ENCODE measurements at regions not wholly inside any gene's neighbourhood (a gene's known extent, or its start where the extent isn't known, plus 50 kb on each side); places are given as distances from the start of the nearest gene placed in this dataset.
"Not testable (repeated sequence)": the region's sequence is repeated elsewhere in the genome, so short reads cannot be mapped to it uniquely, and the experiment has no call there.

DNA sequence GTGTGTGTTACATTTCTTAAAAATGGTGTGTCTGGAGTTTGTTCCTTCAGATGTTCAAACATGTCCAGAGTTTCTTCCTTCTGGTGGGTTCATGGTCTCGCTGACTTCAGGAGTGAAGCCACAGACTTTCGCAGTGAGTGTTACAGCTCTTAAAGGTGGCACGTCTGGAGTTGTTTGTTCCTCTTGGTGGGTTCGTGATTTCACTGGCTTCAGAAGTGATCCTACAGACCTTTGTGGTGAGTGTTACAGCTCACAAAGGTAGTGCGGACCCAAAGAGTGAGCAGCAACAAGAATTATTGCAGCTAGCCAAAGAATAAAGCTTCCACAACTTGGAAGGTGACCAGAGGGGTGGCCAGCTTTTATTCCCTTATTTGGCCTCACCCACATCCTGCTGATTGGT is 183.7 kb downstream of the COPRS start:
- not testable (repeated sequence) for DNase-seq

DNA sequence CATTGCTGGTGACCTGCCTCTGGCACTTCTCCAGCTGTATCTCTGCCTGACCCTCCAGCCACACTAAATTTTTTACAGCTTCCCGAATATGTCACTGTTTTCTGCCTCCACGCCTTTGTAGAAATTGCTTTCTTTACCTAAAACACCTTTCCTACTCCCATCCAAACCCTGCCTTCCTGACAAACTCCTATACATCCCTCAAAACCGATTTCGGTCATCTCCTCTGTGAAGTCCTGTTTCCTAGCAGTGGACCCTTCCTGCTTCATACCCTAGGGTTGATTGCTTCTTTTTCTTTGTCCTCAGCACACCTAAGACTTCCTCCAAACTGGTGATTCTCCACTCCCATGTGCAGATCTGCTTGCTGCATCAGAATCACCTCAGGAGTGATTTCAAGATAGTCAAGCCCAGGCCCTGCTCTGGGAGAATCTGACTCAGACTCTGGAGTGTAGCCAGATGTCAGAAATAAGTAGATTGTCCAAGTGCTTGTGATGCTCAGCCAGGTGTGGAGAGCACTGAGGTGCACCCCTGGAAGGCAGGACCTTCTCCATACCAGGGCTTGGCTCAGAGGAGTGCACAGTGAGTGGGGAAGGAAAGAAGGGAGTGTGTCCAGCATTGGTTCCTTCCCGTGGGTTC is 184.2 kb downstream of the COPRS start:
- DNase-seq, result peak; percentile 76

DNA sequence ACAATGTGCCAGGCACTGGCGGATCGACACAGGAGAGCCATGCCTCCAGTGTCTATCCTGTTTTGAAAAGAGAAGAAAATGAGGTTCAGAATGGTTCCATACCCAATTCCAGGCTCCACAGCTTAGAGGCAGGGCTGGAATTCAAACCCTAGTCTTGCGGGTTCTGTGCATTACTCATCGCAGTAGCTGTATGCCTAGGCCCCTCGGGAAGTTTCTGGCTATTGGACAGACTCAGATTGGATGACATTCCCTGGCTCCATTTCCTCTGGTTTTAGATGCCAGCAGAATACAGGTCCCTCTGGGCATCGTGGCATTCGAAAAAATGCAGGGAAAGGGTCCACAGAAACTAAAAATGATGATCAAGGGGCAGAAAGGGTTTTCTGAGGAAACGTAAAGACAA is 184.7 kb downstream of the COPRS start:
- DNase-seq, result peak; percentile 85

DNA sequence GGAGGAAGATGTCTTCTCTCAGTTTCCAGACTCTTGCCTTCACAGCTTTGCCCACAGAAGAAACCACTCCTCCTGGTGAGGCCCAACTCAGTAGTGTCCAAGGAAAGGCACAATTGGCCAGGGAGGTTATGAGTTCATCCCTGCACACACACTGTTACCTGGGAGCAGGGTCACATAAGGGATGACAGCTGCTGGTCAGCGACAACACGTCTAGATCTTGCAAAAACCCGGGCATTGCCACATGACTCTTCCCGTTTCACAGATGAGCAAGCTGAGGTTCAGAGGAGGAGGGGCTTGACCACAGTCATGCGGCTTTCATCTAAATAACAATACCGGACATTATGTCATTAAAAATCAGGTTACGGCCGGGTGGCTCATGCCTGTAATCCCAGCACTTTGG is 186.0 kb downstream of the COPRS start:
- no peak for DNase-seq

DNA sequence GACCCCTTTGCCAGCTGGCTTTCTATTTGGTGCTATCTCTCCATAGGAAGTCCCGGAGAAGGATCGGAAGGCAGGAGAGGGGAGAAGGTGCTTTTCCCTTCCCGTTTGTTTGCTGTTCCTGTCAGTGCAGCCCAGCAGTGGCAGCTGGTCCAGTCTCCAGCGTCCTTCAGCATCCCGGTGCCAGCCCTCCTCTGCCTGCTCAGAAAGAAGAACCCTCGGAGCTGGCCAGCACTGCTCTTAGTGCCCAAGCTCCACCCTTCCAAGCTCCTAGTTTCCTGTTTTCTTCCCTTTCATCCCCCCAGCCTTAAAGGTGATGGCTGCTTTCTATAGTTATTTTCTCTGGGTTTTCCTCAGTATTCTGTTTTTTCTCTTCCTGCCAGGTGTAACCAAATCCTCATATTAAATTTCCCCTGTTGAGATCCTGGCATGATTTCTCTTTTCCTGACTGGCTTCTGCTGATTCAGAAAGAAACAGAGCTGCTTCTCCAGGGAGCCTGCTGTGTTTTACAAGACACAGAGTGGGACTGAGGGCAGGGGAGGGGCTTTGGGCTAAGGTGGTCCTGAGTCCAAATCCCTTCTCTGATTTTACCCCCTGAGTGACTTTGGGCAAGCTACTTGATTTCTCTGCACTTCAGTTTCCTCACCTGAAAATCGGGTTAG is 186.8 kb downstream of the COPRS start:
- DNase-seq, result no peak

DNA sequence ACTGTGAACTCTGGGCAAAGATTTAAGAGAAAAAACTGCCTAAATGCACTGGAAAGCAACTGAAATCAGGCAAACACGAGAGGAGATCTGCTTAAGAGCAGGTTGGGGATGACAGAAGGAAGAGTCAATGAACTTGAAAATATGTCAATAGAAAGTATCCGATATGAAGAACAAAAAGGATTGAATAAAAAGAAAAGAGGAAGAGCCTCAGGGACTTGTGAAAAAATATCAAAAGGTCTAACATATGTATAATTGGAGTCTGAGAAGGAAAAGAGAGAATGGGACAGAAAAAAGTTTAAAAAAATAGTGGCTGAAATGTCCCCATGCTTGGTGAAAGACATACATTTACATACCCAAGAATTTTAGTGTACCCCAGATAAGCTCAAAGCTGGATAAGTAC is 195.5 kb downstream of the COPRS start:
- no peak for DNase-seq

DNA sequence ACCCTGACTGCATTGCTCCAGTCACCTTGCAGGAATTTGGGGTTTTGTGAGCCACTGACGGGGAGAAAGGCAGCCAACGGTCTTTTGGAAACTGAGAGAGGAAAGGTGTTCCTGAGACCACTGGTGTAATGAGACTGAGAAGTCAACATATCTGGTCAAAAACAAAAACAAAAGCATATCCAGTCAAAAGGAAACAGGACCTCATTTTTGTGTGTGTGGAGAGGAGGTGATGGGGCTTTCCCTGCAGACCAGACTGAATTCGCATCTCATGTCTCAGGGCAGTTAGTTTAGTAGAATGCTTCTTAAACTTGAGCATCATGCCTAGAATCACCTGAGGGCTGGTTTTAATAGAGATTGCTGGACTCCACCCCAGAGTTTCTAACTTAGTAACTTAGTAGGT is 198.4 kb downstream of the COPRS start:
- no peak for DNase-seq

DNA sequence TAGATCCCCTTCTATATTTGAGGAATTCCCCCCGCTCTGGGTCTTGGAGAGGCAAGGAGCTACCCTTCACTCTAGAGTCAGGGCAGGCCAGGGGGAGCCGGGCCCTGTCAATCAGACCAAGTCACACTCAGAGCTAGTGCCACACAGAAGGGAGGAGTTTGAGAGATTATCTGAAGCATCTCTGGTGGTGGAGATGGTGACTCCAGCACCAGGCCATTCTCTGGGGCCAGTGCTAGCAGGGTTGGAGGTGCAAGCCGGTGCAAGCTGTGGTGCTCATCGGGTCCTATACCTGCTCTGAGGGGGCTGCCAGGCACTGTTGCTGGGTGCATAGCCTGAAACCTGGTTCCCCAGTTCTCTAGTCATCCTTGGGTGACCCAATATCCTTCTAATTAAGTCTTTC is 201.2 kb downstream of the COPRS start:
- DNase-seq, result no peak

DNA sequence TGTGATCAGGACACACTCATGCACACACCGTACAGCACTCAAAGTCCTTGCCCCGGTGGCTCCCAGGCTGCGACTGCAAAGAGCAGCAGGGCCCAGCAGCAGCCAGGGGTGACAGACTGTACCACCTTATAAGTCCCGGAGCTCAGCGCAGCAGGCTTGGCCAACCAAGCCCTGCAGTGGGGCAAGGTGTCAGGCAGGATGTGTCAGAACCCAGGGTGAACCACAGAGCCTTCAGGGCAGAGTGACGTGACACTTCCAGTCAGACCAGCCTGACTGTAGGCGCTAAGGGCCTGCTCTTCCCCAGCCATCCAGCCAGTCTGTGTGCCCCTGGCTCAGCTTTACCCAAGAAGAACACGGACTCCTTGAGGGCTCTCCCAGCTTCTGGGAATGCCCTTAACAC is 204.1 kb downstream of the COPRS start:
- no peak for DNase-seq

DNA sequence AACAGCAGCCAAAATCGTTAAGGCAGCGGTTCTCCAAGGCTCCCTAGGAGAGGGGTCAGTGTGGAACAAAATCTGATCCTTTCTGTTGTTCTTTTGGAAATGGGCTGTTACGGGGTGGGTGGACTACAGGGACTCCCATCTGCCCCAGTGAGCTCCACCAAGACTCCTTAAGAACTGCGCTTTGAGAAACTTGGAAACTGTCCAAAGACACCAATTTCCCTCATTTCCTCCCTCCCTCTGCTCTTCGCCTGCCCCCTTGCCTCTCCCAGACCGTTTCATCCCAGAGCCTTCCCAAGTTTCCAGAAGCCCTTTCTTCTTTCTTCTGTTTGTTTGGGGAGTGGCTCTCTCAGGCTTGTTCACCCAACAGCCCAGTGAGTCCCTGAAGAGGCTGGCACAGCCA is 205.4 kb downstream of the COPRS start:
- peak; percentile 31 for DNase-seq

DNA sequence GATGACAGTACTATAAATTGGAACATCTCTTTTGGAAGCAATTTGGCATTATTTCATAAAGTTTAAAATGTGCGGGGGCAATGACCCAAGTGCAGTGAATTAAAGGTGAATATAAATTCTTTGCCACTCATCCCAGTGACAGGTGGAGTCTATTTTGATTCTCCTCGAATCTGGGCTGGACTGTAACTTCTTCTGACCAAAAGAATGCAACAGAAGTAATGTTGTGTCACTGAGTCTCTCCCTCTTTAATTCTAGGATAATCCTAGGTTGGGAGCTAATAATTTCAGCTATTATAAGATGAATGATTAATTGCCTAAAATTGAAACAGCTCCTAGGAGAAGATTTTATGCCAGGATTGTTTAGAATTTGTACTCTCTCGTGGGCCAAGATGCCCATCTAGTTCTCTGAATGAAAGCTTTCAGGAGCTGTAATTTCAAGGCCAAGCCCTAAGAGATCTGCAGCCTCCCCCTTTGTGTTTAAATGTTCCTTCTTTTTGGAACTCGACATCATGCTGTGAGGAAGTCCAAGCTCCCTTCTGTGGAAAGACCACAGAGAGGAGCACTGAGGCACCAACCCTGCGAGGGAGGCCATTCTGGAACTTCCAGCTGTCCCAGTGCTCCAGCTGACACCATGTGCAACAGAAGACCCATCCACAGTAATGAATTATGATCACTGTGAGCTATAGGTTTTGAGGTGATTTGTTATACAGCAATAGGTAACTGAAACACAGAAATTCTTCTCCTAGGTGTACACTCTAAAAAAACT is 208.1 kb downstream of the COPRS start:
- no peak for DNase-seq

DNA sequence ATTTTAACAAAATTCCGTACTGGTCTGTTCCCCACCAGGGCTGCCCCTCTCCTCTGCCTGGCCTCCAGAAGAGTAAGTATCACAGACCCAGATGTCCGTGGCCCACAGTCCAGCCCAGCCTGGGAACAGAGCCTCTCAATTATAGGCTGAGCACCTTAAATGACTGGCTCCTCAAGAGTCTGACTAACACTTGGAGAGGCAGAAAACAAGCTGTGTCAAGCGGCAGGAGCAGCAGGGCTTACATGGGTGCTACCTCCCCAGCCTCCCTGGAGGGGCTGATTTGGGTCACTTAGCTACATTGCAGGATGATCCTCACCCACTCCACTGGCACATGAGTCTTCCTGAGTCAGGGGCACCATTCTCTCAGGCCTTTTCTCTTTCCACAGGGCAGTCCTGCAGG is 209.7 kb downstream of the COPRS start:
- DNase-seq, result no peak

DNA sequence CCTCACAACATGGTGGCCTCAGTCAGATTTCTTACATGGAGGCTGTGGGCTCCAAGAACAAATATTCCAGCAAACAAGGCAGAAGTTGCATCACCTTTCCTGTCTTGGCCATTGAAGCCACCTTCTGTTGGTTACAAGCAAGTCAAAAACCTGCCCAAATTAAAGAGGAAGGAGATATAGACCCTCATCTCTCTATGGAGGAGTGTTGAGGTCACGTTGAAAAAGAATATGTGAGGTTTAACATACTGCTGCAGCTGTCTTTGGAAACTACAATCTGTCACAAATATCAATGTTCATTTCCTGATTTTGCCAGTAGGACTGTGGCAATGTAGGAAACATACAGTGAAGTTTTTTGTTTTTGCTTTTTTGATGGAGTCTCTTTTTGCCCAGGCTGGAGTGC is 211.4 kb downstream of the COPRS start:
- no peak for DNase-seq

DNA sequence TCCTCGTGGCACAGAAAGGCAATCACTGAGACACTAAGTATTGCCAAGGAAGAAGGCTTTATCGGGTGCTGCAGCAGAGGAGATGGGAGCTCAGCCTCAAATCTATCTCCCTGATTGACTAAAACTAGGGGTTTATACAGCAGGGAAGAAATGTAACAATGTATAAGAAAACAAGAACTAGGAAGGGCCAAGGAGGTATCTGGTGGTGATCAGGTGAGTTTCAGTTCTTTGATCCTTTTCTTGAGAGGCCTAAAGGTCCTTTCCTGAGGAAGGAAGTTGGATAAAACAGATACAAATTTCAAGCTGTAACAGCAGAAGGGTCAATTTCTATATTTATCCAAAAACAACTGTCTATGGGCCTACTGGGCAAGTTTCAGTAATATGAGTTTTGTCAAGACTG is 212.4 kb downstream of the COPRS start:
- no peak for DNase-seq

DNA sequence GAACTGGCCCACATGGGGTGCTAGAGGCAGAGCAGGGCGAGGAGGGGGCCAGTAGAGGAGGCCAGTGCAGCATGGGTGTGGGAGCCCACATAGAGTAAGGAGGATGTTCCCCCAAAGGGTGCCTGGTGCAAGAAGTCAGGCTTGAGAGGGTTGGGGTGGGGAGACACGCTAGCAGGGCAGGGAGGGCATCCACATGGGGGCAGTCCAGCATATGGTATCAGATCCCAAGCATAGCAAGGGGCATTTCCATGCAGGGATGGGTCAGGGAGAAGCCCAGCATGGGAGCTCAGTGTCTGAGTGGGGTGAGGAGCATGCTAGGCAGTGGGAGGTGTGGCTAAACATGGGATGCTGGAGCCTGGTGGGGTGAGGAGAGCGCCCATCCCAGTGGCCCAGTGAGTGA is 213.7 kb downstream of the COPRS start:
- DNase-seq, result no peak

DNA sequence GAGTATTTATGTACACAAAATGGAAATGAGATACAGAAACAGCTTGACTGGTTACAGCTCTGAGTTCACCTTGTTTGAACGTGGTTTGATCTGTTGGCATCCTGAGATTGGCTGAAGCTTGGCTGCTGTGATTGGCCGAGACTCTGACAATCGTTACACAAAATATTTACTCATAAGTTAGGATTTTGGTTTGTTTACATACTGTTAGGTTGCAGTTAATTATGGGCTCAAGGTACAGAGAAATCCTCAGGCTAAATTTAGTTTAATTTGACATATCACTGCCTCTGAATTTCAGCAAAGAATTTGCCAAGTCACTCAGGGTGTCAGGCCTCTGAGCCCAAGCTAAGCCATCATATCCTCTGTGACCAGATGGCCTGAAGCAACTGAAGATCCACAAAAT is 227.3 kb downstream of the COPRS start:
- no peak for DNase-seq

DNA sequence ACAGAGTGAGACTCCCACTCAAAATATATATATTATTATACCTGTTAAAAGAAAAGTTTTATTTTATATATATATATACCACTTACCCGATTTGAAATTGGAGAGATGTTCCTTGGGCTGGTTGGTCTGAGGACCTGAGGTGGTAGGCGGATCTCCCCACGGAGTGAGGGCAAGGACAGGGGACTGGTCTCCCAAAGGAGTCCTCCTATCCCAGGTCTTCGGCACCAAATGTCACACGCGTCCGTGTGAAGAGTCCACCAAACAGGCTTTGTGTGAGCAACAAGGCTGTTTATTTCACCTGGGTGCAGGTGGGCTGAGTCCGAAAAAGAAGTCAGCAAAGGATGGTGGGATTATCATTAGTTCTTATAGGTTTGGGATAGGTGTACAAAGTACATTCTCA is 228.2 kb downstream of the COPRS start:
- DNase-seq, result not testable (repeated sequence)

DNA sequence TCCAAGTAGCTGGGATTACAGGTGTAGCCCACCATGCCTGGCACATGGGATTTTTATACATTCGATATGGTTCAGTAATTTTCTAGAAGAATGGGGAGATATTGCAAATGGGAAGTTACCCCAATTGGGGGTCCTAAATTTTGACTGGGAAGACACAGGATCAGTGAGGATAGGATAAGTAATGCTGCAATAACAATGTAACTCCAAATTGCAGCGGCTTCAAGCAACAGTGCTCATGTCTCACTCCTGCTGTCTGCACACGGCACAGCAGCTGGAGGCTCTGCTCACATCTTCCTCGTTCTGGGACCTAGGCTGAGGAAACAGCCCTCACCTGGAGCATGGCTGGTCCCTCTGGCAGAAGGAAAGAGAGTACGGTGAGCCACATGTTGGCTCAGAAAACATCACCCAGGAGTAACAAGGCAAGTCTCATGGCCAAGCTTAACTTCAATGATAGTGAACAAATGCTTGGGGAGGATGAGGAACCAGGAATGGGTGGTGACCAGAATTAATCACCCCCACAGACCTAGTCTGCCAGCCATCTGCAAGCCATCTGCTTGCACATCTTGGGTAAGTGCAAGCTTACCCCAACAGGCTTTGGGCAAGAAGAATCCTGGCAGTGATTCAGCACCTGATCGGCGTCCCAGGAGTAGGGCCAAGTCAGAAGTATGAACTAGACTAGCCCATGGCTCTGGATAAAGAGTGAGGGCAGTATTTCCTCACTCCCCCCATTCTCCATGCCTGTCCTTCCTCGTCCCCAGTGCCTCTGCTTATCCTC is 229.2 kb downstream of the COPRS start:
- DNase-seq, result peak; percentile 91

DNA sequence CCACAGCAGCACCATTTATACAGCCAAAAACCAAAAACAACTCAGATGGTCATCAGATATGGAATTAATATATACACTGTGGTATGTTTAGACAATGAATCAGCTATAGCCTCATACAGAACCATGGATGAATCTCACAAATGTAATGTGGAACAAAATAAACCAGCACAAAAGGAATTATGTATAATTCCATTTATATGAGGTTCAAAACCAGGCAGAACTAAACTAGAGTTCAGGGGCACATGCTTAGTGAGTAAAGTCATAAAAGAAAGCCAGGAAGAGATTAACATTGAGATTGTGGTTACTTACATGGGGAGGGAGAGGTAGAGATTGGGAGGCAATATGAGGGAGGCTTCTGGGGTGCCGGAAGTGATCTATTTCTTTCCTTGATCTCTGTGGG is 231.1 kb downstream of the COPRS start:
- peak; percentile 91 for DNase-seq

DNA sequence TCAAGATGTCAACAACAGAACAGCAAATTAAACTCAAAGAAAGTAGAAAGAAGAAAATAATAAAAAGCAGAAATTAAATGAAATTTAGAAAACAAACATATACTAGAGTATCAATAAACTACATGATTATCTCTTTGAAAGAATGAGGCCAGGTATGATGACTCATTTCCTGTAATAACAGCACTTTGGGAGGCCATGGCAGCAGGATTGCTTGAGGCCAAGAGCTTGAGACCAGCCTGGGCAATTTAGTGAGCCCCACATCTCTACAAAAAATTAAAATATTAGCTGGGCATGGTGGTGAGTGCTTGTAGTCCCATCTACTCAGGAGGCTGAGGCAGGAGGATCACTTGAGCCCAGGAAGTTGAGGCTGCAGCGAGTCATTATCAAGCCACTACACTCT is 232.5 kb downstream of the RAB11FIP4 start:
- no peak for DNase-seq

DNA sequence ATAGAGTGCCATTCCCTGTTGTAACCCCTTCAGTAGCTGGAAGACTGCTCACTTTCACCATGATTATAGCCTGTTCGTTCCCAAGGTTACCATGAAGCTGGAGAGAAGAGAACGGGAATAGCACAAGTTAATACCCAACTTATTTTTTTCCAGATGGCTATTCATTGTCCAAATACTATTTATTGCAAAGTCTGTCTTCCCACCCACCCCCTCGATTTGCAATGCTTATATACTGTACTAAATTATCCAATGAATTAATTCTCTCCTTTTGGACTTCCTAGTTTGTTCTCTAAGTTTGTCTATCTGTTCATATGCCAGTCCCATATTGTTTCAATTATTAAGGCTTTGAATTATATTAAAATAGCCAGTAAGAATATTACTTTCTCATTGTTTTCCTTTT is 231.0 kb downstream of the RAB11FIP4 start:
- no peak for DNase-seq

DNA sequence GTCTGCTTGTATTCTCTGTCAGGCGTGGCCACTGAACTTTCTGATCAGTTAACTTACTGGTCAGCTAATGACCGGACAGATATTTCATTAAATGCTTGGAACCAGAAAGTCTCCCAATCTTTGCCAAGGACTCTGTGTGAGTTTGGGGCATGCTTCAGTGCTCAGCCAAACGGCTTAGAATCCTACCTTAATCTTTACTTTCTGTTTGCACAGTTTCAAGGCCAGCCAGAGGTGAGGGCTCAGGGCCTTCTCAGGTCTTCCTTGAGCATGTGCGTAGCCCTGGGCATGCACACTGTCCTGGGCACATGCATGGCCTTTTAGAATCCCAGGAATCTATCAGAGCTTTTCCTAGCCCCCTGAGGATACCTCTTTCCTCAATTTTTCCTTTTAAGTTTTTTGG is 230.1 kb downstream of the RAB11FIP4 start:
- DNase-seq, result no peak

DNA sequence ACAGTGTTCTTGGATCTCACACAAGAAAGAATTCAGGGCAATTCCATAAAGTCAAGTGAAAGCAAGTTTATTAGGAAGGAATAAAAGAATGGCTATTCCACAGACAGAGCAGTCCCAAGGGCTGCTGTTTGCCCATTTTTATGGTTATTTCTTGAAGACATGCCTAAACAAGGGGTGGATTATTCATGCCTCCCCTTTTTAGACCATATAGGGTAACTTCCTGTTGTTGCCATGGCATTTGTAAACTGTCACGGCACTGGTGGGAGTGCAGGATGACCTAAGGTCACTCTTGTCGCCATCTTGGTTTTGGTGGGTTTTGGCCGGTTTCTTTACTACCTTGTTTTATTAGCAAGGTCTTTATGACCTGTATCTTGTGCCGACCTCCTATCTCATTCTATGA is 219.6 kb downstream of the RAB11FIP4 start:
- not testable (repeated sequence) for DNase-seq

All from fibroblast of upper back skin (primary cell).